Amygdala (tissue), 56 donors: ENCODE measurements at regions not wholly inside any gene's neighbourhood (a gene's known extent, or its start where the extent isn't known, plus 50 kb on each side); places are given as distances from the start of the nearest gene placed in this dataset.

Experiments
- DNase-seq, 56 donors: peaks; one replicate each; lab custom pipeline; 2025; lab: John Stamatoyannopoulos, UW

- no peak for DNase-seq
Measured at GRCh38 chr15:29390051-29390450, 120.4 kb upstream of the NSMCE3 start.

- no peak for DNase-seq
Measured at GRCh38 chr15:29386523-29386922, 116.9 kb upstream of the NSMCE3 start.

- no peak for DNase-seq
Measured at GRCh38 chr15:29383367-29383766, 113.7 kb upstream of the NSMCE3 start.

- no peak for DNase-seq
Measured at GRCh38 chr15:29382862-29383261, 113.2 kb upstream of the NSMCE3 start.

GRCh38 chr15:29380466-29380865, 110.8 kb upstream of the NSMCE3 start:
- DNase-seq = no peak

GRCh38 chr15:29379647-29380046, 110.0 kb upstream of the NSMCE3 start:
- no peak for DNase-seq

GRCh38 chr15:29377161-29377560, 107.5 kb upstream of the NSMCE3 start:
- peak in 2 of 56 donors; percentile 18 to 19 for DNase-seq

- peak in 3 of 56 donors; percentile 4 to 20 (median 18) for DNase-seq
Measured at GRCh38 chr15:29376590-29376989, 107.0 kb upstream of the NSMCE3 start.

- DNase-seq = no peak
Measured at GRCh38 chr15:29369261-29369660, 99.6 kb upstream of the NSMCE3 start.

- DNase-seq = peak in 1 of 56 donors; percentile 16
Measured at GRCh38 chr15:29364426-29365078, 94.9 kb upstream of the NSMCE3 start.

GRCh38 chr15:29361560-29361959, 91.9 kb upstream of the NSMCE3 start:
- no peak for DNase-seq

GRCh38 chr15:29360152-29360551, 90.5 kb upstream of the NSMCE3 start:
- DNase-seq = no peak

GRCh38 chr15:29356786-29357185, 87.2 kb upstream of the NSMCE3 start:
- no peak for DNase-seq

GRCh38 chr15:29355477-29355876, 85.9 kb upstream of the NSMCE3 start:
- no peak for DNase-seq

GRCh38 chr15:29352402-29352801, 82.8 kb upstream of the NSMCE3 start:
- DNase-seq = peak in 1 of 56 donors; percentile 11

- no peak for DNase-seq
Measured at GRCh38 chr15:29349196-29349595, 79.6 kb upstream of the NSMCE3 start.

- peak in 9 of 56 donors; percentile 5 to 48 (median 17) for DNase-seq
Measured at GRCh38 chr15:29348336-29348914, 78.8 kb upstream of the NSMCE3 start.

- DNase-seq = no peak
Measured at GRCh38 chr15:29346998-29347397, 77.4 kb upstream of the NSMCE3 start.

- DNase-seq = no peak
Measured at GRCh38 chr15:29345549-29346525, 76.2 kb upstream of the NSMCE3 start.

- no peak for DNase-seq
Measured at GRCh38 chr15:29344474-29344873, 74.9 kb upstream of the NSMCE3 start.

GRCh38 chr15:29343229-29343628, 73.6 kb upstream of the NSMCE3 start:
- no peak for DNase-seq
